ENCODE measurements at regions not wholly inside any gene's neighbourhood (a gene's known extent, or its start where the extent isn't known, plus 50 kb on each side); places are given as distances from the start of the nearest gene placed in this dataset.

- DNase-seq (ENCODE audit: low read depth): peak; percentile 22
- no peak for TF ChIP-seq CTCF (IDR thresholded peaks at IDR 0.05; ENCODE audit: low read length, missing control alignments)
- H3K4me3 ChIP-seq (replicated peaks; ENCODE audit: low read depth, low read length): no peak overlapping the region
Measured at GRCh38 chr2:225895126-225895525, 495.6 kb downstream of the NYAP2 start.

- TF ChIP-seq CTCF (IDR thresholded peaks at IDR 0.05; ENCODE audit: low read length, missing control alignments): no peak
- DNase-seq (ENCODE audit: low read depth): peak; percentile 76
Measured at GRCh38 chr2:225894236-225894980, 494.9 kb downstream of the NYAP2 start.

GRCh38 chr2:225893151-225893550, 493.6 kb downstream of the NYAP2 start:
- no peak for TF ChIP-seq CTCF (IDR thresholded peaks at IDR 0.05; ENCODE audit: low read length, missing control alignments)
- DNase-seq (ENCODE audit: low read depth): no peak
- no peak overlapping the region for H3K4me3 ChIP-seq (replicated peaks; ENCODE audit: low read depth, low read length)

More at GRCh38 chr2:225894236-225894980, 494.9 kb downstream of the NYAP2 start:
- no peak overlapping the region for H3K4me3 ChIP-seq (replicated peaks; ENCODE audit: low read depth, low read length)

- no peak for DNase-seq (ENCODE audit: low read depth)
- H3K4me3 ChIP-seq (replicated peaks; ENCODE audit: low read depth, low read length): no peak overlapping the region
- TF ChIP-seq CTCF (IDR thresholded peaks at IDR 0.05; ENCODE audit: low read length, missing control alignments): no peak
Measured at GRCh38 chr2:225891771-225892170, 492.3 kb downstream of the NYAP2 start.

- no peak for DNase-seq (ENCODE audit: low read depth)
- no peak for TF ChIP-seq CTCF (IDR thresholded peaks at IDR 0.05; ENCODE audit: low read length, missing control alignments)
- no peak overlapping the region for H3K4me3 ChIP-seq (replicated peaks; ENCODE audit: low read depth, low read length)
Measured at GRCh38 chr2:225891013-225891412, 491.5 kb downstream of the NYAP2 start.

- peak; percentile 80 for TF ChIP-seq CTCF (IDR thresholded peaks at IDR 0.05; ENCODE audit: low read length, missing control alignments)
- no peak overlapping the region for H3K4me3 ChIP-seq (replicated peaks; ENCODE audit: low read depth, low read length)
- DNase-seq (ENCODE audit: low read depth): peak; percentile 82
Measured at GRCh38 chr2:225889452-225889851, 489.9 kb downstream of the NYAP2 start.

- no peak overlapping the region for H3K4me3 ChIP-seq (replicated peaks; ENCODE audit: low read depth, low read length)
- TF ChIP-seq CTCF (IDR thresholded peaks at IDR 0.05; ENCODE audit: low read length, missing control alignments): no peak
- DNase-seq (ENCODE audit: low read depth): no peak
Measured at GRCh38 chr2:225867071-225867470, 467.6 kb downstream of the NYAP2 start.

Data from fibroblast of pulmonary artery (primary cell).